H1 (cell line): ENCODE measurements at regions not wholly inside any gene's neighbourhood (a gene's known extent, or its start where the extent isn't known, plus 50 kb on each side); places are given as distances from the start of the nearest gene placed in this dataset.
A peak's percentile ranks its signal among the peaks of the same experiment; 100 is the strongest.

Source experiments
- CTCF ChIA-PET: fragments of 300-600 bp; sonication (Branson Sonifier 250); formaldehyde crosslinking; loops from one replicate; lab custom pipeline; 2021; ENCODE audit not compliant: partially characterized antibody; lab: Charles Lee
- POLR2A ChIA-PET: fragments of 300-600 bp; sonication (Branson Sonifier 250); formaldehyde crosslinking; loops from one replicate; lab custom pipeline; 2021; ENCODE audit warnings: inconsistent platforms; ENCODE audit not compliant: partially characterized antibody; lab: Charles Lee
- DNase-seq, 2 experiments: peaks; one replicate each; pipeline versions ENCODE4 v3.0.0 to v3.0.0-alpha.2; 2010 to 2022; ENCODE audit warnings: low spot score in 2 of 2, low read depth in 1 of 2, mixed read lengths in 1 of 2
- FAIRE-seq: peaks from 2 replicates; lab custom pipeline; 2011; peaks lifted over from hg19 to GRCh38; lab: Jason Lieb, UNC
- H2AFZ ChIP-seq: 2 replicates; pipeline ENCODE4 v1.8.1; 2012; ENCODE audit warnings: low read length, inconsistent platforms
- H2AK5ac ChIP-seq: 2 replicates; pipeline ENCODE4 v1.6.1; 2013; ENCODE audit warnings: low read depth, low read length
- H2BK120ac ChIP-seq: replicated peaks from 2 replicates; pipeline ENCODE3; 2013; ENCODE audit warnings: low read depth, low read length, inconsistent platforms
- H2BK12ac ChIP-seq: 2 replicates; pipeline ENCODE4 v1.6.1; 2013; ENCODE audit warnings: low read depth, low read length
- H2BK15ac ChIP-seq: 2 replicates; pipeline ENCODE4 v1.6.1; 2013; ENCODE audit warnings: low read length
- H2BK20ac ChIP-seq: 2 replicates; pipeline ENCODE4 v1.6.1; 2013; ENCODE audit warnings: low read length
- H2BK5ac ChIP-seq: 2 replicates; pipeline ENCODE4 v1.6.1; 2013; ENCODE audit warnings: low read depth, low read length
- H3K14ac ChIP-seq: 2 replicates; pipeline ENCODE4 v1.6.1; 2013; ENCODE audit warnings: inconsistent platforms; ENCODE audit not compliant: insufficient read length
- H3K18ac ChIP-seq: 2 replicates; pipeline ENCODE4 v1.6.1; 2013; ENCODE audit warnings: low read length; ENCODE audit errors: extremely low read depth
- H3K23ac ChIP-seq: 2 replicates; pipeline ENCODE4 v1.6.1; 2013; ENCODE audit warnings: inconsistent platforms; ENCODE audit not compliant: insufficient read length
- H3K23me2 ChIP-seq: 2 replicates; pipeline ENCODE4 v1.6.1; 2013; ENCODE audit warnings: low read depth, low read length
- H3K27ac ChIP-seq: 2 replicates; pipeline ENCODE4 v1.6.1; 2011; ENCODE audit warnings: low read depth, low read length, inconsistent platforms
- H3K27me3 ChIP-seq, 4 experiments: replicated peaks in 1 of 4; 1 replicate in 1 of 4; 2 replicates in 3 of 4; pipeline versions ENCODE4 v1.6.1 to v1.8.1; 2011 to 2013; ENCODE audit warnings: low read length in 3 of 4, mild to moderate bottlenecking in 3 of 4, inconsistent platforms in 2 of 4, mixed read lengths in 2 of 4, moderate library complexity in 1 of 4; ENCODE audit not compliant: control insufficient read depth in 3 of 4, insufficient read depth in 3 of 4; ENCODE audit errors: extremely low read depth in 1 of 4
- H3K36me3 ChIP-seq, 4 experiments: 2 replicates each; pipeline versions ENCODE4 v1.6.1 to v1.8.1; 2011 to 2013; ENCODE audit warnings: mild to moderate bottlenecking in 4 of 4, low read length in 3 of 4, moderate library complexity in 2 of 4, control low read depth in 1 of 4, inconsistent platforms in 1 of 4; ENCODE audit not compliant: insufficient read depth in 4 of 4, control insufficient read depth in 2 of 4
- H3K4ac ChIP-seq: replicated peaks from 2 replicates; pipeline ENCODE3; 2013; ENCODE audit warnings: low read length, low read depth, mixed read lengths, inconsistent platforms; ENCODE audit not compliant: insufficient read length
- H3K4me1 ChIP-seq, 4 experiments: replicated peaks in 1 of 4; 1 replicate in 1 of 4; 2 replicates in 3 of 4; pipeline versions ENCODE4 v1.6.1 to v1.8.1; 2011 to 2013; ENCODE audit warnings: low read length in 3 of 4, inconsistent platforms in 2 of 4, mixed read lengths in 1 of 4; ENCODE audit not compliant: insufficient read depth in 4 of 4, control insufficient read depth in 3 of 4
- H3K4me2 ChIP-seq, 2 experiments: 2 replicates each; pipeline versions ENCODE4 v1.6.1 to v1.8.1; 2011 to 2013; ENCODE audit warnings: low read depth in 2 of 2, low read length in 2 of 2, control low read depth in 1 of 2, inconsistent platforms in 1 of 2, mild to moderate bottlenecking in 1 of 2; ENCODE audit not compliant: insufficient read depth in 1 of 2
- H3K4me3 ChIP-seq, 4 experiments: fragments of 200-600, 300-600 bp in 1 of 4; sonication (generic), shearing (Covaris generic), sonication (Bioruptor Twin) in 1 of 4; 2 replicates each; pipeline versions ENCODE4 v1.5.1 to v1.8.1; 2011 to 2016; ENCODE audit warnings: low read length in 4 of 4, low read depth in 3 of 4, control low read depth in 2 of 4, inconsistent platforms in 2 of 4, mild to moderate bottlenecking in 2 of 4, mixed read lengths in 1 of 4, moderate library complexity in 1 of 4; ENCODE audit not compliant: insufficient read depth in 2 of 4; ENCODE audit errors: extremely low read depth in 1 of 4
- H3K56ac ChIP-seq: replicated peaks from 2 replicates; pipeline ENCODE3; 2013; ENCODE audit warnings: low read depth, mild to moderate bottlenecking, mixed read lengths, low read length, inconsistent platforms; ENCODE audit not compliant: insufficient read length
- H3K79me1 ChIP-seq: 2 replicates; pipeline ENCODE4 v1.6.1; 2013; ENCODE audit warnings: low read depth, low read length, control low read depth
- H3K79me2 ChIP-seq, 2 experiments: 2 replicates each; pipeline versions ENCODE4 v1.6.1 to v1.8.1; 2012 to 2013; ENCODE audit warnings: low read length in 2 of 2, mild to moderate bottlenecking in 2 of 2, inconsistent platforms in 1 of 2; ENCODE audit not compliant: insufficient read depth in 2 of 2, control insufficient read depth in 1 of 2
- H3K9ac ChIP-seq, 4 experiments: replicated peaks in 1 of 4; 1 replicate in 1 of 4; 2 replicates in 3 of 4; pipeline versions ENCODE4 v1.6.1 to v1.8.1; 2011 to 2013; ENCODE audit warnings: low read depth in 3 of 4, low read length in 3 of 4, control low read depth in 2 of 4, mild to moderate bottlenecking in 2 of 4, moderate library complexity in 2 of 4, inconsistent platforms in 1 of 4; ENCODE audit errors: extremely low read depth in 1 of 4
- H3K9me3 ChIP-seq, 2 experiments: 2 replicates each; pipeline versions ENCODE4 v1.6.1 to v1.8.1; 2012 to 2013; ENCODE audit warnings: mild to moderate bottlenecking in 2 of 2, moderate library complexity in 2 of 2, control low read depth in 1 of 2, inconsistent platforms in 1 of 2, low read depth in 1 of 2, low read length in 1 of 2, mixed read lengths in 1 of 2; ENCODE audit not compliant: insufficient read depth in 2 of 2
- H4K20me1 ChIP-seq, 2 experiments: replicated peaks in 1 of 2; 2 replicates each; pipeline versions ENCODE3 to v1.8.1; 2011 to 2013; ENCODE audit warnings: inconsistent platforms in 2 of 2, low read length in 2 of 2, mild to moderate bottlenecking in 1 of 2; ENCODE audit not compliant: insufficient read depth in 2 of 2, control insufficient read depth in 1 of 2
- H4K5ac ChIP-seq: 2 replicates; pipeline ENCODE4 v1.6.1; 2013; ENCODE audit warnings: low read length, low read depth, mixed read lengths, inconsistent platforms; ENCODE audit not compliant: insufficient read length
- H4K8ac ChIP-seq: 2 replicates; pipeline ENCODE4 v1.8.0; 2013; ENCODE audit warnings: mild to moderate bottlenecking, moderate library complexity, low read length, inconsistent platforms; ENCODE audit not compliant: insufficient read depth; ENCODE audit errors: extremely low read depth
- H4K91ac ChIP-seq: replicated peaks from 2 replicates; pipeline ENCODE3; 2013; ENCODE audit warnings: low read length, mixed read lengths, inconsistent platforms; ENCODE audit not compliant: insufficient read length
- ASH2L ChIP-seq: fragments of 200-600, 300-600 bp; sonication (generic); IDR thresholded peaks from one replicate; pipeline ENCODE4 v1.7.1; 2017; ENCODE audit warnings: low read length
- CHD2 ChIP-seq: IDR thresholded peaks from 2 replicates; pipeline ENCODE4 v1.6.1; 2012; ENCODE audit warnings: low read length, improper control_type of control experiment
- CTCF ChIP-seq, 3 experiments: IDR thresholded peaks; 1 replicate in 2 of 3; 2 replicates in 1 of 3; pipeline versions ENCODE4 v1.5.1 to v1.6.1; 2011; ENCODE audit warnings: low read length in 3 of 3, mild to moderate bottlenecking in 3 of 3, inconsistent platforms in 2 of 3, low read depth in 1 of 3, moderate library complexity in 1 of 3; ENCODE audit not compliant: insufficient read depth in 1 of 3; ENCODE audit errors: control extremely low read depth in 1 of 3
- EGR1 ChIP-seq: IDR thresholded peaks from 2 replicates; pipeline ENCODE4 v1.6.1; 2011; ENCODE audit warnings: low read depth, low read length, borderline replicate concordance
- EP300 ChIP-seq, 2 experiments: IDR thresholded peaks; 1 replicate in 1 of 2; 2 replicates in 1 of 2; pipeline ENCODE4 v1.6.1; 2011 to 2012; ENCODE audit warnings: low read depth in 2 of 2, low read length in 2 of 2, mild to moderate bottlenecking in 2 of 2, borderline replicate concordance in 1 of 2, inconsistent platforms in 1 of 2, moderate library complexity in 1 of 2
- RAD21 ChIP-seq, 2 experiments: IDR thresholded peaks in 1 of 2; conservative IDR thresholded peaks in 1 of 2; 2 replicates each; pipeline ENCODE4 v1.6.1; 2011; ENCODE audit warnings: low read depth in 2 of 2, low read length in 2 of 2, improper control_type of control experiment in 1 of 2, inconsistent platforms in 1 of 2, mild to moderate bottlenecking in 1 of 2, moderate library complexity in 1 of 2
- TCF12 ChIP-seq: IDR thresholded peaks from 2 replicates; pipeline ENCODE4 v1.6.1; 2011; ENCODE audit warnings: low read depth, mild to moderate bottlenecking, low read length
- TEAD4 ChIP-seq: IDR thresholded peaks from 2 replicates; pipeline ENCODE4 v1.6.1; 2012; ENCODE audit warnings: low read depth, low read length, inconsistent platforms, mixed read lengths
- WGBS, 2 experiments: shearing (Covaris generic) in 1 of 2; methylation state at CpG; one replicate each; pipeline versions ENCODE4 v1.1.6 to v1.1.7; 2013 to 2015; ENCODE audit warnings: low lambda C conversion rate in 2 of 2, mixed read lengths in 2 of 2, inconsistent platforms in 1 of 2, low coverage in 1 of 2, missing lambda C conversion rate in 1 of 2; ENCODE audit not compliant: insufficient replicate concordance in 2 of 2, insufficient coverage in 1 of 2, insufficient read length in 1 of 2; ENCODE audit errors: extremely low coverage in 1 of 2, missing lambda C conversion rate in 1 of 2; 5-methylcytosine and 5-hydroxymethylcytosine counted together

GRCh38 chr2:219998714-219999227 is 371.3 kb downstream of the SLC4A3 start:
- Histone ChIP-seq H2BK15ac (no peak overlapping the region), H4K8ac (no peak overlapping the region), H3K56ac (no peak overlapping the region), H3K27ac (no peak overlapping the region), H2AK5ac (no peak overlapping the region), H3K9ac (no peak overlapping the region), H3K4me2 (no peak overlapping the region), H3K23ac (no peak overlapping the region), H3K14ac (no peak overlapping the region), H3K18ac (no peak overlapping the region), H3K4me3 (no peak overlapping the region), H3K4me1 (peaks cover 0 to 5% (median 4%) of the 10 kb centered on the region in 4 experiments; a peak in 3 of 7 replicates), H3K79me2 (no peaks in the 10 kb centered on the region), H2BK120ac (no peak overlapping the region), H4K20me1 (no peaks in the 10 kb centered on the region), H3K9me3 (no peaks in the 10 kb centered on the region), H3K27me3 (no peaks in the 10 kb centered on the region), H4K91ac (no peak overlapping the region), H2BK20ac (no peak overlapping the region), H2BK12ac (no peak overlapping the region), H2BK5ac (no peak overlapping the region), H4K5ac (no peak overlapping the region), H3K4ac (no peak overlapping the region), H3K36me3 (no peaks in the 10 kb centered on the region), H3K23me2 (no peaks in the 10 kb centered on the region), H3K79me1 (no peaks in the 10 kb centered on the region), H2AFZ (no peak overlapping the region)
- peak; percentile 36 to 38; a peak in 3 of 4 replicates for TF ChIP-seq RAD21 (IDR thresholded peaks at IDR 0.05 in 1 of 2, conservative IDR thresholded peaks at IDR 0.05 in 1 of 2; ENCODE audit: low read depth in 2 of 2, low read length in 2 of 2)
- TF ChIP-seq EP300 (IDR thresholded peaks at IDR 0.05; ENCODE audit: borderline replicate concordance in 1 of 2, low read depth in 2 of 2, low read length in 2 of 2): no peak
- TF ChIP-seq TEAD4: peak; percentile 73
- TF ChIP-seq CTCF (IDR thresholded peaks at IDR 0.05; ENCODE audit: control extremely low read depth in 1 of 3, insufficient read depth in 1 of 3, low read depth in 1 of 3, low read length in 3 of 3): peak in 1 of 3 experiments; percentile 23; a peak in 2 of 4 replicates
- no peak for TF ChIP-seq EGR1
- TF ChIP-seq ASH2L: no peak
- no peak for TF ChIP-seq CHD2
- TF ChIP-seq TCF12: no peak
- CTCF ChIA-PET: interaction anchor here (0.8 to 6.7 kb wide), 38 partner anchors 8 to 1443 kb away, joined by 3 to 71 read pairs (median 4); no protein-coding TSS in a partner anchor
- no peak for FAIRE-seq
- WGBS, 2 experiments: 85% methylated on average over 5 of the region's 5 CpGs; no CpG with 5 or more reads in 1 of the 2 experiments
- POLR2A ChIA-PET: no interaction called here
- no peak for DNase-seq
